NB4 (cell line): ENCODE measurements at regions not wholly inside any gene's neighbourhood (a gene's known extent, or its start where the extent isn't known, plus 50 kb on each side); places are given as distances from the start of the nearest gene placed in this dataset.
"Not testable (repeated sequence)": the region's sequence is repeated elsewhere in the genome, so short reads cannot be mapped to it uniquely, and the experiment has no call there.

Experiments used
- POLR2A ChIP-seq: IDR thresholded peaks from 2 replicates; pipeline ENCODE4 v1.6.1; 2011; ENCODE audit warnings: mild to moderate bottlenecking; ENCODE audit not compliant: insufficient read length; ENCODE audit errors: extremely low read depth
- TF ChIP-seq, protein P1 (sequence below): IDR thresholded peaks from one replicate; pipeline ENCODE4 v1.5.1; 2012; ENCODE audit warnings: low read depth, low read length

DNA sequence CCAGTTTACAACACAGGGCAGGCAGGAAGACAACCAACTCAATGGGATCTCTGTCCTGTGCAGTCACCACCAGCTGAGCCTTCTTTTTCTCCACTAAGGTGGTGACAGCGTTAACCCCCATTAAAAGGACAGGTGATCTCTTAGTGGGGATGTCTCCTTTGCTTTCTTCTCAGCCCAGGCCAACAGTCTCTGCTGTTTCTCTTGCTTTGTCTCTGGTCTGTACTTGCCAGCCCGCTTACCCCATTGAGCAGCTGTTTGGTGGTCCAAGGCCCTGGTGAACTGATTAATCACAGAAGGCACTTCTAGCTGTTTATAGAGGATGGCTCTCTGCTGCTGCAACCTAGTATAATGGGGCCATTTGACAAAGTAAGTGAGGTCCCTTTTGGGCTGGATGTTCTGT, 523.9 kb upstream of the TPTE start:
- TF ChIP-seq, protein P1, sequence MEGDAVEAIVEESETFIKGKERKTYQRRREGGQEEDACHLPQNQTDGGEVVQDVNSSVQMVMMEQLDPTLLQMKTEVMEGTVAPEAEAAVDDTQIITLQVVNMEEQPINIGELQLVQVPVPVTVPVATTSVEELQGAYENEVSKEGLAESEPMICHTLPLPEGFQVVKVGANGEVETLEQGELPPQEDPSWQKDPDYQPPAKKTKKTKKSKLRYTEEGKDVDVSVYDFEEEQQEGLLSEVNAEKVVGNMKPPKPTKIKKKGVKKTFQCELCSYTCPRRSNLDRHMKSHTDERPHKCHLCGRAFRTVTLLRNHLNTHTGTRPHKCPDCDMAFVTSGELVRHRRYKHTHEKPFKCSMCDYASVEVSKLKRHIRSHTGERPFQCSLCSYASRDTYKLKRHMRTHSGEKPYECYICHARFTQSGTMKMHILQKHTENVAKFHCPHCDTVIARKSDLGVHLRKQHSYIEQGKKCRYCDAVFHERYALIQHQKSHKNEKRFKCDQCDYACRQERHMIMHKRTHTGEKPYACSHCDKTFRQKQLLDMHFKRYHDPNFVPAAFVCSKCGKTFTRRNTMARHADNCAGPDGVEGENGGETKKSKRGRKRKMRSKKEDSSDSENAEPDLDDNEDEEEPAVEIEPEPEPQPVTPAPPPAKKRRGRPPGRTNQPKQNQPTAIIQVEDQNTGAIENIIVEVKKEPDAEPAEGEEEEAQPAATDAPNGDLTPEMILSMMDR: not testable (repeated sequence)
- not testable (repeated sequence) for TF ChIP-seq POLR2A
